ENCODE measurements at regions not wholly inside any gene's neighbourhood (a gene's known extent, or its start where the extent isn't known, plus 50 kb on each side); places are given as distances from the start of the nearest gene placed in this dataset.

DNA sequence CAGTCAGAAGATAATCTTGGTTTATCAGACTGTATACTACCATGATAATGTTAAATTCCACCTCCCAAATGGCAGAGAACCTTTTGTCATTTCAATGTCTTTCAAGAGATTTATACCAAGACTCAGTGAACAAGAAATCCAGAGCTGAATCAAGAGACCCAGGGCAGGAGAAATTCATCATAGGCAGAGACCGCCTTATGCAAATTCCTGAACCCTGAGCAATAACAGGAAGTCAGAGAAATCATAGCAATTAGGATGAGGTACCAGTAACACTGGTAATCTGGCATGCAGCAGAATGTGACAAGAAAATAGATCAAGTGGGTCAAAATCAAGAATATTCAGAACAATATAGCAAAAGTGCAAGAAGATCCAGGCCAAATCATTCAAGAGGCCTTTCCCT, 412.4 kb upstream of the LRATD1 start:
- peaks cover 2% of the 10 kb centered on the region for H3K9me3 Mint-ChIP-seq
- no peaks in the 10 kb centered on the region for H3K36me3 Mint-ChIP-seq (ENCODE audit: low read depth)
- no peak for ATAC-seq
- H3K4me1 Mint-ChIP-seq (ENCODE audit: low read depth) = no peaks in the 10 kb centered on the region
- DNase-seq = no peak
- no peak overlapping the region for H3K27ac Mint-ChIP-seq
- intact Hi-C loops (cut with micrococcal nuclease) = no loop called here
- ChIA-PET CTCF (no interaction called here), POLR2A (no interaction called here)
- no peak overlapping the region for H3K4me3 Mint-ChIP-seq
- no peaks in the 10 kb centered on the region for H3K27me3 Mint-ChIP-seq
- TF ChIP-seq, protein P1, sequence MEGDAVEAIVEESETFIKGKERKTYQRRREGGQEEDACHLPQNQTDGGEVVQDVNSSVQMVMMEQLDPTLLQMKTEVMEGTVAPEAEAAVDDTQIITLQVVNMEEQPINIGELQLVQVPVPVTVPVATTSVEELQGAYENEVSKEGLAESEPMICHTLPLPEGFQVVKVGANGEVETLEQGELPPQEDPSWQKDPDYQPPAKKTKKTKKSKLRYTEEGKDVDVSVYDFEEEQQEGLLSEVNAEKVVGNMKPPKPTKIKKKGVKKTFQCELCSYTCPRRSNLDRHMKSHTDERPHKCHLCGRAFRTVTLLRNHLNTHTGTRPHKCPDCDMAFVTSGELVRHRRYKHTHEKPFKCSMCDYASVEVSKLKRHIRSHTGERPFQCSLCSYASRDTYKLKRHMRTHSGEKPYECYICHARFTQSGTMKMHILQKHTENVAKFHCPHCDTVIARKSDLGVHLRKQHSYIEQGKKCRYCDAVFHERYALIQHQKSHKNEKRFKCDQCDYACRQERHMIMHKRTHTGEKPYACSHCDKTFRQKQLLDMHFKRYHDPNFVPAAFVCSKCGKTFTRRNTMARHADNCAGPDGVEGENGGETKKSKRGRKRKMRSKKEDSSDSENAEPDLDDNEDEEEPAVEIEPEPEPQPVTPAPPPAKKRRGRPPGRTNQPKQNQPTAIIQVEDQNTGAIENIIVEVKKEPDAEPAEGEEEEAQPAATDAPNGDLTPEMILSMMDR (IDR thresholded peaks at IDR 0.05) = no peak

DNA sequence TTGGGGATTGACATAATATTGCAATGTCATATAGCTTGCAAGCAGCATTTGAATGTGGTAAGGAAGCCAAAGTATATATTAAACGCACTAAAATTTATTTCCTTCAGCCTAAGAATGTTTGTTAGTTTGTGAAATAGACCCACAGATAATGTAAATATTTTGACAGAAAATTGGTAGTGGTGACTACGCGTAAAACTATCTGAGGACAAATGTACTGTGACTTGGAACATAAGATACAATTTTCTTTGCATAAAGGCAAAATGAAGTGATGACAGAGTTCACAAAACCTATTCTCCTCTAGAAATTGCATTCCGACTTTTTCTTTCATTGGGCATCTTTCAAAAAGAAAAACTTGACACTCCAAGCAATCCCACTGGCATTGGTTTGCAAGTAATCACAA, 411.1 kb upstream of the LRATD1 start:
- ChIA-PET POLR2A (no interaction called here), CTCF (no interaction called here)
- no peak for ATAC-seq
- Mint-ChIP-seq H3K9me3 (peaks cover 2% of the 10 kb centered on the region), H3K36me3 (ENCODE audit: low read depth) (no peaks in the 10 kb centered on the region), H3K27ac (no peak overlapping the region), H3K4me1 (ENCODE audit: low read depth) (no peaks in the 10 kb centered on the region), H3K4me3 (no peak overlapping the region), H3K27me3 (no peaks in the 10 kb centered on the region)
- TF ChIP-seq, protein P1 (IDR thresholded peaks at IDR 0.05) = no peak
- intact Hi-C loops (cut with micrococcal nuclease) = no loop called here
- DNase-seq = no peak

DNA sequence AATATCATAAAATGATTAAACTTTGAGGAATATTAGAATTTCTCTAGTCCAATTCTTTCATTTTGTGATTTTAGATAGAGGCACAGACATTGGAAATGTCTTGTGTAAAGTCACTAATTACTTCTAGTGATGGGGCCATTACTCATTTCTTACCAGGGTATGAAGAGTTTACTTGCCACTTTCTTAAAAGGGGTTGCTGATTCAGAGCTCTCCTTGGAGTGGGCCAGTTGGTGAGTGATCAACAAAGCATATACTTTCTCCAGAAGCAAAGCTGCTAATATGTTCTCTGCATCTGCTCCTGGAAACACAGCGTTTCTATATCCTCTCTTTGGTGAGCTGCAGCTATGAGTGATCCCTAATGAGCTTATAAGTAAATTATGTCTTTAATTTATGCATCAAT, 408.9 kb upstream of the LRATD1 start:
- Mint-ChIP-seq H3K4me1 (ENCODE audit: low read depth) (no peaks in the 10 kb centered on the region), H3K27ac (no peak overlapping the region), H3K9me3 (peaks cover 2% of the 10 kb centered on the region), H3K4me3 (no peak overlapping the region), H3K27me3 (no peaks in the 10 kb centered on the region), H3K36me3 (ENCODE audit: low read depth) (no peaks in the 10 kb centered on the region)
- TF ChIP-seq, protein P1 (IDR thresholded peaks at IDR 0.05) = no peak
- ChIA-PET POLR2A (no interaction called here), CTCF (no interaction called here)
- intact Hi-C loops (cut with micrococcal nuclease) = no loop called here
- no peak for ATAC-seq
- no peak for DNase-seq

DNA sequence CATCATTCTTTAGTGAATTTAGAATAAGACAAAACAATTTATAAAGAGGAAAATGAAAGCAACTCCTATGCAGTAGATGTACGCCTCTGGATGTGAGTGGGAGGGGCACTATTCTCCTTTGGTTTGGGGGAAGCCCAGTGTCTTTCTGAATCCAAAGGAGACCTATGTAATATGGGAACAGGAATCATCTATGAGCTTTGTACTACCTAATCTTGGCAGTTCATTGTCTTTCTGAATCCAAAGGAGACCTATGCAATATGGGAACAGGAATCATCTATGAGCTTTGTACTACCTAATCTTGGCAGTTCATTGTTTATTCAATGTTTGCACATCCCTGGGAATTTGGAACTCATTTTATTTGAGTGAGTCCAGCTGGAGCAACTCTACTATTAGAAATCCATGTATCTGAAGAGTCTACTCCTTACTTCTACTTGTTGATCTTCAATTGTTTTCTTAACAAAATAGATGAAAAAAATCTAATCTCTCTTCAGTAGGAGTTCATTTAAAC, 401.1 kb upstream of the LRATD1 start:
- H3K4me1 Mint-ChIP-seq (ENCODE audit: low read depth) = no peaks in the 10 kb centered on the region
- no peak overlapping the region for H3K4me3 Mint-ChIP-seq
- no peak for ATAC-seq
- H3K27me3 Mint-ChIP-seq = no peaks in the 10 kb centered on the region
- intact Hi-C loops (cut with micrococcal nuclease) = no loop called here
- DNase-seq = no peak
- TF ChIP-seq, protein P1 (IDR thresholded peaks at IDR 0.05) = no peak
- H3K36me3 Mint-ChIP-seq (ENCODE audit: low read depth) = no peaks in the 10 kb centered on the region
- H3K9me3 Mint-ChIP-seq = peaks cover 5% of the 10 kb centered on the region
- ChIA-PET CTCF (no interaction called here), POLR2A (no interaction called here)
- H3K27ac Mint-ChIP-seq = no peak overlapping the region

DNA sequence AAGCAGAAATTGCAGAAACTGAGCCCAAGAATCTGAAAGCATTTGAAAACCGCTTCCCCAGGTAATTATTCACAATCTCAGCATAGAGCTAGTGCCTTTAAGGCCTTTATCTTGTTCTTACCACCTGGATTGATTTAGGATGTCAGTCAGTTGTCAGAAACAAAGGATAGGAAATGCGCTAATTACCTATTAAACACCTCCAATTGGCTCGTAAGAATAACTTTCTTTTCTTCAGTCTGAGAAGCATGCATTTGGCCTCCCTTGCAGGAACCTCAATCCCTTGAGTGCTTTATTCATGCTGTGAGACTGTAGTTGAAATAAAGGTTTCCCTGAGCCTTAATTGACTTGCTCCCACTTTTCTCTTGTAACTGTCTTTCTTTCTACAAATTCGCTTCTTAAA, 400.3 kb upstream of the LRATD1 start:
- no peaks in the 10 kb centered on the region for H3K36me3 Mint-ChIP-seq (ENCODE audit: low read depth)
- no peaks in the 10 kb centered on the region for H3K4me1 Mint-ChIP-seq (ENCODE audit: low read depth)

More for the DNA sequence above, 400.3 kb upstream of the LRATD1 start:
- ChIA-PET CTCF (no interaction called here), POLR2A (no interaction called here)
- TF ChIP-seq, protein P1 (IDR thresholded peaks at IDR 0.05) = no peak
- intact Hi-C loops (cut with micrococcal nuclease) = no loop called here
- no peak overlapping the region for H3K4me3 Mint-ChIP-seq
- peaks cover 5% of the 10 kb centered on the region for H3K9me3 Mint-ChIP-seq
- DNase-seq (no peak), ATAC-seq (no peak)
- no peaks in the 10 kb centered on the region for H3K27me3 Mint-ChIP-seq
- H3K27ac Mint-ChIP-seq = no peak overlapping the region

Measured in activated CD8-positive, alpha-beta T cell treated with anti-CD3 and anti-CD28 coated beads for 36 hours (primary cell).